GM18867 (cell line): ENCODE measurements at regions not wholly inside any gene's neighbourhood (a gene's known extent, or its start where the extent isn't known, plus 50 kb on each side); places are given as distances from the start of the nearest gene placed in this dataset.

Source experiments
- ATAC-seq: cut with Tn5 transposase; IDR thresholded peaks from one replicate; pipeline ENCODE4 v1.9.1; 2021; ENCODE audit warnings: mild to moderate bottlenecking, moderate library complexity; ENCODE audit not compliant: unreplicated experiment

DNA sequence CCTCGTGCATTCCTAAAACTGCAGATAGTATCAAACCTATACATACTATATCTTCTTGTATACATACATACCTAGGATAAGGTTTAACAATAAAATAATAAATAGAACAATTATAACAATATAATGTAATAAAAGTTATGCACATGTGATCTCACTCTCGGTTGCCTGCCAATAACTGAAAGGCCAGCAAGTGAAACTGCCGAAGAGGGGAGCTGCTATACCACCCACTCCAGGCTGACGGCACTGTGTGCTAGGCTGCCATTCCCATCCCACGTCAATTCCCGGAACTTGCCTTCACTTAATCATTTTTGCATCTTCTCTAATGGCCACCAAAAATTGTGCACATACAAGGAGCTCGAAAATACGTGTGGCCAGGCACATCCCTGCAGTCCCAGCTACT, 451.1 kb upstream of the FAT1 start:
- ATAC-seq, result no peak

DNA sequence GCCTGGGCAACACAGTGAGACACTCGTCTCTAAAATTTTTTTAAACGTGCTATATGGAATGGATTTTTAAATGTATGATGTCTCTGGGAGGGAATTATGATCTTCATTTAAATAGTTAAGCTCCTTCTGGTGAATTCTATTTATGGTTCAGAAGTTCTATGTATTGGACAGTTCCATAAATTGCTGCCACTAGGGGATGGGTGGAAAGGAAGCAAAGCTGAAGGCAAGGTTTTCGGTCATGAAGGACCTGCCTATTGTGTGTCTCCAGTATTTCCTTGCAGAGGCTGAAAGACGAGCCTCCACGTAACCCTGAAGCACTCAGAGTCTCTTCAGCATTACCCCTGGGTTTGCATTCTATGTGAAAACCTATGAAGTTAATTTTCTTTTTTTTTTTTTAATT, 451.5 kb upstream of the FAT1 start:
- ATAC-seq, result no peak

DNA sequence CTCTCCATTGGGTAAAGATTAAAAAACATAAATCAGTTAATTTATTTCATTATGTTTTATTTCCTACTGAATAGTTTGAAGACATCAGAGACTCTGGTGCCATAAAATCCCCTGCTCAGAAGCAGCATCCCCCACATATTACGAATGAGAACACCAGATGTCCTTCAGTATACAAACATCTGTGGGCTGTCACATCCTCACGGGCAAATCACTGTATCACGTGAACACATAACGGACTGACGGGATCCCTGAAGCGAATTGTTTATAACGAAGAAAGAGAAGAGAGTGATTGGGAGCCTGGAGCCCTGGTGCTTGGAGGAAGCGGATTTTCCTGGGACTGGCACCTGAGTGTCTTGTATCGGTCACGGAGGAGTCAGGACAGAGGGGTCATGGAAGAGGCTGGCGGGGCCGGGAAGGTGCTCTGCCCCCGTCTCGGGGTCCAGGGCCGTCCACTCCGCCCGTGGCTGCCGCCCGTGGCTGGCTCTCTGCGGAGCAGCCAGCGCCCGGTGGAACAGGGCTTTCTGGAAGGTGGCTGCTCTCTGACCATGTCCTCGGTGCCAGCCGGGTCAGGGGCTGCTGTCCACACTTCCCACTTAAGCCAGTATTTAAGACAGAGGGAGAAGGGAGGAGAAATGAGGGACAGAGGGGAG, 452.7 kb upstream of the FAT1 start:
- no peak for ATAC-seq

DNA sequence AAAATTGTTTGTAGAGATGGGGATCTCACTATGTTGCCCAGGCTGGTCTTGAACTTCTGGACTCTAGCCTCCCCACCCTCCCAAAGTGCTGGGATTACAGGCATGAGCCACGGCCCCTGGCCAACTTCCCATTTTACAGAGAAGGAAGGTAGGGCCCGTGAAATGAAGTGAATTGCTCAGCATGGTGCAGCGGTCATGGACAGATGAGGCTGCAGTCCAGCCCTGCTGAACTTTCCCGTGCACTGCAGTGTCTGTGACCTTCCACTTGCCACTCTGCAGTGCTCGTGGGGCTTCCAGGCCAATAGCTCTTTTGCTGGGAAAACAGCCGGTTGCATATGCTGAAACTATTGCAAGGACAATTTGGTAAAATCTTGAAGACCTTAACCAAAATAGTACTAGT, 454.4 kb upstream of the FAT1 start:
- no peak for ATAC-seq

DNA sequence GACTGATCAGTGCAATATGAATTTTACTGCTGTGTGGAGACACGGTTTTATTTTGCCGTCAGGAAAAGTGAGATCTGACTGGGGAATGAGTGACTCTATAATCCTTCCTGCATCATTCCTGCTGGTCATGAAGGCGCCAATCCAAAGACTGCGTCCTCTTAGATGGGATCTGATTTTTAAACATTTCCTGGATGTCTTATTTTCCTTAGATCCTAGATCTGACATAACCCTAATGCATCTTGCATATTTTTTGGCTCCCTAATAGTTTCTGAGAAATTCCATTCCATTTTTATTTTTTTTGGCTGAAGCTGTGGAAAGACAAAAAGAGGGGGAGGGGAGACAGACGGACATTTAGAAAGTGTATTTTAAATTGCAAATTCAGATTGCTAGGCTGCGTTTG, 454.9 kb upstream of the FAT1 start:
- ATAC-seq, result no peak

DNA sequence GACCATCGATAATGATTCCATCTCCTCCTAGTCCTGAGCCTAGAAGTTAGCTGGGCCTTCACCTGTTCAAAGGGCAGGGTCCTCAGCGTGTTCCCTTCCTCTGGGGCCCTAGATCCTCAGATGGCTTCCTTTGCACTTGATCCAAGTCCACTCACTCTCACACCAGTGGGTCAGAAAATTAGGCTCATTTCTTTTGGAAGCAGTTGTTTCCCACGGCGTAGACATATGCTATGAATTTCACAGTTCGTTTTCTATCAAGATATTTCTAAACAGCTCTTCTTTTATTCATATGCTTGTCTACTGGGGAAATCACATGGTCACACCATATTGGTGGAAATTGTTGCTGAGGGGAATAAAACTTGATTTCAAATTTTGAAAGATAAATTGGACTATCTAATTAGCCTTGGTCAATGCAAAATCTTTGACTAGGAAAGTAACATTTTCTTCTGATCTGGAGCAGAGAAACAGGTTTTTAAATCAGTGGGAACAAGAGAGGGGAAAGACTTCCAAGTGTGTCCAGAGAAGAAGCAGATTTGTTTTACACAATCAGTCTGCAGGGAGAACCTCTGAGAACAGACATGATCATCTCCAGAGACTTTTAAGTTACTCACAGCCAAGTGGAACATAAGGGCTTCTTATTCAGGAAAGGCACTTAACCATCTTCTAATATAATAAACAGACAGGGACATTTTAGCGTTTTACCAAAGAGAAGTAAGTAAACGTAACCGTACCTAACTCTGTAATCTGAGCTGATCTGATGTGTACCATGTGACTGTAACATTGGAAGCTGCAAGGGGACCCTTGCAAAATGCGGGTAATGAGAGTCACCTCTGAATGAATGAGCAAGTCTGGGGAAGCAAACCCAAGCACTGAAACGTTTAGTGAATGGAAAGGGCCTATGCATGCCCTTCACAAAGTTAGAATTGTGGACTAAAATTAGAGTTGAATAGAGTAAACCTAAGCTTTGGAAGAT, 455.7 kb upstream of the FAT1 start:
- ATAC-seq, result no peak

DNA sequence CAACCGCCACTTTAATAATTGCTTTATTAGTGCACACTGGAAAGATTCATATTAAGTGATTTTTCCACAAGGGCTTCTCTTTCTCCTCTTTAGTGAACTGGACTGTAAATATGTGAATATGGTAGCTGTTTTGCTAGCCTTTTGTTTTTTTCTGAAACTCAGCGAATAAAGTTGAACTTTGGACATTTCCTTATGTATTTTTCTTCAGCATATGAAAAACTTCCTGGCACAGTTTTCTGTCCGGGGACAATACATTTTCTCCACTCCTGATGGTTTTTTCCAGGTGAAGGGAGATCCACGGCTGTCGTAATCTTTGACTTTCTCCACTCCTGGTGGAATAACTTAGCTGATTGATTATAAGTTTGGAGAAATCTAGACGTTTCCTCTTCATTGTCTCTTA, 457.4 kb upstream of the FAT1 start:
- no peak for ATAC-seq

DNA sequence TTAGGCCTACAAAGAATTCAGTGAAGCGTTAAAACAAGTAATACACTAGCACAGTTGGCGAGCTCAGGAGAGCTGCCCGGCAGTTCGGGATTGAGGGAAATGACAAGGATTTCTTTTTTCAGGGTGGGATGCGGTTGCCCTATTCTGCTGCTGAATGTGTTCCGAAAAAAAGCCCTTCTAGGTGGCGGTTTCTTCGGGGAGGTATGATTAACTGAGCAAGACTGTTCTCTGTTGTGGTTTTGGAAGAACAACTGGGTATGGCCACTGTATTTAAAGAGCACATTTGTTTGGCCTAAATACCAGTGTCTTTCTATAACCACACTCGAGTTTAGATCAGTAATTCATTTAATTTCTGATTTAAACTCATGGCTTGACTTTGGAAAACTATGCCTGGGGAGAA, 459.7 kb upstream of the FAT1 start:
- no peak for ATAC-seq

DNA sequence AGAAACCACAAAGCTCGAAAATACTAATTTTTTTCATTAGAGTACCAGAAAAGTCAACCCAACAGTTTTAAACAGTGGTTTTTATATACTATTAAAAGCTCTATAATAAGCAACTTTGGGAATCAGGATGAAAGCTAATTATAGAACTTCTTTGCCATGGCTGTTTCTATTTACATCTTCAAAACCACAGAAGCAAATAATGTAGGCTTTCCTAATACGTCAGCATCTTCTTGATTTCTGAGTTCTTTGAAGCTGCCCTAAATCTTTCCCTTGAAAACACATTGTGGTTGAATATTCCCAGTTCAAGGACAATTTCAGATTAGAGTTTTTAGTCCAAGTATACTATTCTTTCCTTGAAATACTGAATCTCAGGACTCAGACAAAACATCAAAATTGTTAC, 460.2 kb upstream of the FAT1 start:
- ATAC-seq, result no peak

DNA sequence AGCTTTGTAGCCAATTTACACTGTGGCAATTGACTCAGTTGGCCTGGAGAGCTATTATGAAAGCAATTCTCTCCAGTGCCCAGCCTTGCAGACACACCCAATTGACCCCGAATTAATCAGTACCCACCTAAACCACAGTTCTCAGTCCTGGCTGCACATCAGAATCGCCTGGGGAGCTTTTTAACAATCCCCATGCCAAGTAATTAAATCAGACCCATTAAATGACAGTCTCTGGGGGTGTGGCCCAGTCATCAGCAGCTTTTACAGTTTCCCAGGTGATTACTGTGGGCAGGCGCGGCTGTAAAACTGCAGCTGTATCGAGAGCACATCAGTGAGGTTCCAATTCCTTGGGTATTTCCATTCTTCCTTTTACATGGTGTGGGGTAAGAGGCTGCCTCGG, 460.9 kb upstream of the FAT1 start:
- ATAC-seq, result no peak

DNA sequence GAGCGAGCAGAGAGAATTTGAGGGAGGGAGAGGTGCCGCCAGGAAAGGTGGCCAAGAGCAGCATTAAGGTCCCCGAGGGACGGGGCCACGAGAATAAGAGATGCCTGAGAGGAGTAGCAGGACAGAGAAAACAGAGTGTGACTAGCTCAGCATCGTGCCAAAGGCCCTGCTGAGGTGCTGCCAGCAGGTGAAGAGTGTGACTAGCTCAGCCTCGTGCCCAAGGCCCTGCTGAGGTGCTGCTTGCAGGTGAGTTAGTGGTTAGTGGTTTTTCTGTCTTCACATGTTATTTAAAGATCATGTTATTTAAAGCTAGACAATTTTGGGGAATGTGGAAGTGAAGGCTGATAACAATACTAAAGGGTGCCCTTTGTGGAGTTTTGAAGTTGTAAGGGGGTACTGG, 464.5 kb upstream of the FAT1 start:
- no peak for ATAC-seq

DNA sequence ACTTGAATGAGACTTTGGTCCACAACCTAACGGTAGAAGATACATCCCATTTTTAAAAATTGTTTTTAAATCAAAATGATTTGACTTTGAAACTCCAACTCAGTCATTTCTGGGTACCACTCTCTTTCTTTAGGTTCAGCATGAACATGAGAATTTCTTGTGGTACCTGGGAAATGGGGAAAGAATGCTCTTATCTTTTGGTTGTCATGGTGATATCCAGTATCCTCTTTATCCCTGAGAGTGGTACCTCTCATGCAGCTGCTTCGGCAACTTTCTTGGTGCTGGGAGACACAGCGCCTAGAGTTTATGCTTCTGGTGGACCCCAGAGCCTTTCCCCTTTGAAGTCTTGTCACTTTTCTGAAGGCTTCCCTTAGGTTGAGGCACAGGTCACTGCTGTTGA, 465.1 kb upstream of the FAT1 start:
- ATAC-seq, result no peak

DNA sequence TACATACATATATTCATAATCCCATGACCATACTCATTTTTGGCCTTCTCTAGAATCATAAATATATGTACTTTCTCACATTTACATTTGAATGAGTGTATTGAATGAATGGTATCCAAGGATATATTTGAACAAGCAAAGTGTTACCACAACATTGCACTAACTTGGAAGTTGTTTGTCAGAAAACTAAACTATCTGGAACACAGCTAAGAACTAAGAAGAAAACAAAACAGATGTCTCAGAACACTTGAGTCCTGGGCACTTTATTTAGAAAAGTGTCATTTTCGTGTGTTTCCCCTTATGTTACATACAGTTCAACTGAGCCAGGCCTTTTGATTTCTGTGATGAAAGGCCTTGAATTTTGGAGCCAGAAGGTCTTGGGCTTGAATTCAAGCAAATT, 466.7 kb upstream of the FAT1 start:
- ATAC-seq, result no peak

DNA sequence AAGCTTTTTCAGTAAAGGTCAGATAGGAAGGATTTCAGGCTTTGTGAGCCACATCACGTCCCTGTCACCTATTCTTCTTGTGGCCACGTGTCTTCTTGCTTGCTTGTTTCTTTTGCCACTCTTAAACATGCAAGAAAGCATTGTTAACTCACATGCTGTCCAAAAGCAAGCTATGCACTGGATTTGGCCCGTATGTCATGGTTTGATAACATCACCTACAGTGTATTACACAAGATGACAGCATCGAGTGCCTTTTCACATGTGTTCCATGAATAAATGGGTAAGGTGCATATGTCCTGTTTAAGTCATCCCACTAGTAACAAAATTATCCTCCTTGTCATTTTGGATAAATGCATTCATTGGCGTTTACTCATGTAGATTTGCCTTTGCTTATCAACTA, 468.0 kb upstream of the FAT1 start:
- no peak for ATAC-seq

DNA sequence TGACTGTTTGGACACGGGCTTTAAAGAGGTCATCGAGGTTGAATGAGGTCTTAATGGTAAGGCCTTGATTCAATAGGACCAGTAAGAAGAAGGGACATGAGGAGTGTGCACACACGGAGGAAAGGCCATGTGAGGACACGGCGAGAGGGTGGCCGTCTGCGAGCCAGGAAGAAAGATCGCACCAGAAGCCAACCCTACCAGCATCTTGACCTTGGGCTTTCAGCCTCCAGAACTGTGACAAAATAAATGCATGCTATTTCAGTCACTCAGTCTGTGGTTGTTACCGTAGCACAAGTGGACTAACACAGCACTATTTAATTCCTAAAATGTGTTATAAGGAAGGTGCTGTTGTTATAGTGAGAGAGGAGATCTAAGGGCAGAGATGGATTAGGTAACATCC, 468.6 kb upstream of the FAT1 start:
- ATAC-seq, result no peak

DNA sequence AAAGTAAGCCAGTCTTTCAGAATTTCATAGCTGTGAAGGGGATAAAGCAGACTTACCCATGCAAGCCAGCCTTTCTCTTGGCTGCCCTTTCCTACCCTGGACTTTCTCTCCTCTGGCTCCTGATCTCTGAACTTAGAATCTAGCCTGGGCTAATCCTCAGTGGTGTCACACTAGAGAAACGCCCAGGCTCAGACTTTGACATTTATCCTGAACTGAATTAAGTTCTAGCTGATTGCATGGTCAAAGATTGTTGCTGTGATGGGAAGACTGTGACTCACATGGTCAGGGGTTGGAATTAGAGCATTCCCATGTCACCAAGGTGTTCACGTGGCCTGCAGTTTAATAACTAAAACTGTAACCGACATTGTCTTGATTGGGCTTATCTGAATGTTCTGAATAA, 469.5 kb upstream of the FAT1 start:
- no peak for ATAC-seq

DNA sequence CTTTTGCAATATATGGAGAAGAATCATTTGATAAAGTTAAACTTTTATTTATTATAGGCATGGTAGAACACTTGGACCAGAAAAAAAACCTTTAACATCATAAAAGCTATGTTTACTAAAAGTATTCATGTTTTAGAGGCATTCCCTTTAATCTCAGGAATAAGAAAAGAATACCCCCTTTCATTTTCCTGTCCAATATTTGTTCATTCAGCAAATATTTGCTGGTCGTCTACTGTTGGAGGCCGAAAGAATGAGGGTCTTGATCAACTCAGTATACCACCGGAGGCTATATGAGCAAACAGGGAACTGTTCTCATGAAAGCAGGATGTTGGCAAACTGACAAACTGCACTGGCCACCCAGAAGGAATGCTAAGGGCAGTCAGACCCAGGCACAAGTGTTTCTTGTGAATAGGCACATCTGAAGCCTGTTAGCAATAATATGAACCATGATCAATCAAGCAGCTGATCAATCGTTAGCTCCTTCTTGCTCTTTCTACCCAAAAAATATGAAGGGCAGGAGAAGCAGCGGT, 480.8 kb upstream of the FAT1 start:
- ATAC-seq, result no peak

DNA sequence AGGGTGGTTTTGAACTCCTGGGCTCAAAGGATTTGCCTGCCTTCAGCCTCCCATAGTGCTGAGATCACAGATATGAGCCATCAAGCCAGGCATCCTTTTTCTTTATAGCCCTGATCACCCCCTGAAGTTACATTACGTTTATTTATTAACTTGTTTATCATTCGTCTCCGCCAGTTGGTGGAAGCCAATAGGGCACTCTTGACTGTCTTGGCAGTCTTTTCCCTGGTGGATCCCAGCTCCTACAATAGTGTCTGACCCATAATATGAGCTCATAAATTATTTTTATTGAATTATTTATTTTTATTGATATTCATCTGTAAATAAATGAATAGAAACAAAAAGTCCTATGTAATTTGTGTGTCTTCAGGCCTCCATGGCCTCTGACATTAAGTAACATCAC, 484.3 kb upstream of the FAT1 start:
- no peak for ATAC-seq

DNA sequence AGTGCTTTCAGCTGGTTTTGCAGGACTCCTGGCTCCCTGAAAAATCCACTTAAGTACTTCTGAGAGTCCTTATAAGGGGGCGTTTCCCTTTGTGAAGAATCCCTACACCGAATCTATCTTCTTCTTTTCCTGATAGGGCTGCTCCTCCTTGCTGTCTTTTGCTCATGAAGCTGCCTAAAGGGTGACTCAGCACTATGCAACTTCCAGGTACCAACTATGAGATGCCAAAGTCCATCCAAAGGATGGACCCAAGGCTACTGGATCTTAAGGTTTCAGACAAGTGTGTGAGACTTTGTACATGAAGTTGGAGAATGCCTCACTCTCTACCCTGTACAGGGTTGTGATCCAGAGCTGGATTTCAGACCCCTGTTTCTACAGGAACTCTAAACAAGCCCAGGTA, 485.0 kb upstream of the FAT1 start:
- ATAC-seq, result no peak

DNA sequence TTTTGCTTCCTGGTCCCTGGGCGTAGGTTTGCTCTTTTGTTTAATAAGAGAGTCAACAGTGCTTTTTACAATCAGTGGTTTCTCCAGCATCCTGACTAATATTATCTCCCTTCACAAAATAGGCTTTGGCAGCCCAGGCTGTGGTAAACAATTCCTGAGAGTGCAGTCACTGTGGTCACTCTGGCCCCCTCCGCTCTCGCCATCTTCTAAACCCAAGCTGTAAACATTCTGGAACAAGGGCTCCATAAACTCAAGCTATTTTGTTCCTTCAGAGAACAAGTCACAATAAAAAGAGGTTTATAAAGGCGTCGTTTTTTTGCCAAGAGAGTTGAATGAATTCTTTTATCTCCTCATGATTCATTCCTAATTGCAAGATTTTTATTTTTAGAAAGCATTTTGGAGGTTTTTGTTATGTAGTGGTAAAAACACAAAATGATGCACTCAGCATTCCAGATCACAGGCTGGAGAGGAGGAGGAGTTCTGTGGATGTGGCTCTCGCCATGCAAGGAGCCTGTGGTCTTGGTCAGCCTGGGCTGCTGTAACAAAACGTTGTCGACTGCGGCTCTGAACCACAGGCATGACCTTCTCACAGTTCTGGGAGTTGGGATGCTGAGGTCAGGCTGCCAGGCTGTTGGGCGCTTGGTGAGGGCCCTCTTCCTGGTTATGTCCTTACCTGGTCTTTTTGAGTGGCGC, 486.4 kb upstream of the FAT1 start:
- ATAC-seq, result no peak

DNA sequence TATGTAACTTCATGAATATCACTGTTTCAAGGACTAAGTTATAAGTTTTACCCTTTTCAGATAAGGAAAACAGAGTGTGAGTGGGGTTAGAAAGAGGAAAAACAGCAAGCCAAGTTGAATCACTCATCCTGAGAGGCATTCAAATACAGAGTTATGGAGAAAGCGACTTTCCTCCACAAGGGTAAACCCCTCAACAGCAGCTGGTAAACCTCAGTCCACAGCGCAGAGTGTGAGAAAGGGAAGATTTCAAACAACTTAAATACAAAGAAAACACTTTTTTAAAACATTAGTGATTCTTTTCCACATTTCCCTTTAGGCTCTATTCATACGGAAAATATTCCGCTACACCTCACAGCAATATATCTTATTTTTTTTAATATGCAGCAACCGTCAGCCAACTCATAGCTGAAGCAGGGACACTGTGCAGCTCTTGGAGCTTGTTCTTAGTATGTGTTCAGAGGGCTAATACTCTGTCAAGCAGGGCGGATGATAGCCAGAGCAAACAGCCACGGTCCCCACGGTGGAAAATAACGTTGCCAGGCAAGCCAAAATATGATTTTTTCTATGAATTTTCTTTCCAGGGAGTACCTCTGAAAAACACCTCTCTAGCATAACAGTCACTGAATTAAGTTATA, 488.9 kb upstream of the FAT1 start:
- no peak for ATAC-seq
